Nephron progenitor cell (in vitro differentiated cells): ENCODE measurements at regions not wholly inside any gene's neighbourhood (a gene's known extent, or its start where the extent isn't known, plus 50 kb on each side); places are given as distances from the start of the nearest gene placed in this dataset.

Experiments used
- DNase-seq: peaks from one replicate; pipeline ENCODE4 v3.0.0; 2021
- H3K27ac Mint-ChIP-seq: 2 replicates; pipeline ENCODE4 v1.8.0; 2021; ENCODE audit warnings: mild to moderate bottlenecking, moderate library complexity, mixed read lengths
- H3K27me3 Mint-ChIP-seq: 2 replicates; pipeline ENCODE4 v1.8.0; 2021; ENCODE audit warnings: mild to moderate bottlenecking, low read depth, mixed read lengths; ENCODE audit not compliant: poor library complexity
- H3K36me3 Mint-ChIP-seq: 2 replicates; pipeline ENCODE4 v1.8.0; 2021; ENCODE audit warnings: low read depth, mixed read lengths
- H3K4me1 Mint-ChIP-seq: 2 replicates; pipeline ENCODE4 v1.8.0; 2021; ENCODE audit warnings: mixed read lengths
- H3K4me3 Mint-ChIP-seq: 2 replicates; pipeline ENCODE4 v1.8.0; 2021; ENCODE audit warnings: mild to moderate bottlenecking, moderate library complexity, mixed read lengths
- H3K9me3 Mint-ChIP-seq: 2 replicates; pipeline ENCODE4 v1.8.0; 2021; ENCODE audit warnings: mild to moderate bottlenecking, moderate library complexity, mixed read lengths
- TF ChIP-seq, protein P1 (sequence below): fragments of 200-600 bp; sonication (generic); IDR thresholded peaks from 2 replicates; pipeline ENCODE4 v1.5.0; 2021; ENCODE audit warnings: antibody characterized with exemption

GRCh38 chr2:204022550-204022949 lies 86.0 kb downstream of the ICOS start:
- no peak for DNase-seq
- no peak overlapping the region for H3K4me3 Mint-ChIP-seq
- H3K9me3 Mint-ChIP-seq: no peaks in the 10 kb centered on the region
- TF ChIP-seq, protein P1, sequence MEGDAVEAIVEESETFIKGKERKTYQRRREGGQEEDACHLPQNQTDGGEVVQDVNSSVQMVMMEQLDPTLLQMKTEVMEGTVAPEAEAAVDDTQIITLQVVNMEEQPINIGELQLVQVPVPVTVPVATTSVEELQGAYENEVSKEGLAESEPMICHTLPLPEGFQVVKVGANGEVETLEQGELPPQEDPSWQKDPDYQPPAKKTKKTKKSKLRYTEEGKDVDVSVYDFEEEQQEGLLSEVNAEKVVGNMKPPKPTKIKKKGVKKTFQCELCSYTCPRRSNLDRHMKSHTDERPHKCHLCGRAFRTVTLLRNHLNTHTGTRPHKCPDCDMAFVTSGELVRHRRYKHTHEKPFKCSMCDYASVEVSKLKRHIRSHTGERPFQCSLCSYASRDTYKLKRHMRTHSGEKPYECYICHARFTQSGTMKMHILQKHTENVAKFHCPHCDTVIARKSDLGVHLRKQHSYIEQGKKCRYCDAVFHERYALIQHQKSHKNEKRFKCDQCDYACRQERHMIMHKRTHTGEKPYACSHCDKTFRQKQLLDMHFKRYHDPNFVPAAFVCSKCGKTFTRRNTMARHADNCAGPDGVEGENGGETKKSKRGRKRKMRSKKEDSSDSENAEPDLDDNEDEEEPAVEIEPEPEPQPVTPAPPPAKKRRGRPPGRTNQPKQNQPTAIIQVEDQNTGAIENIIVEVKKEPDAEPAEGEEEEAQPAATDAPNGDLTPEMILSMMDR: no peak
- H3K36me3 Mint-ChIP-seq: no peaks in the 10 kb centered on the region
- no peak overlapping the region for H3K27ac Mint-ChIP-seq
- H3K4me1 Mint-ChIP-seq: peaks cover 4% of the 10 kb centered on the region
- H3K27me3 Mint-ChIP-seq: peaks cover 2% of the 10 kb centered on the region

GRCh38 chr2:204023088-204023487 lies 86.5 kb downstream of the ICOS start:
- Mint-ChIP-seq H3K27me3 (no peaks in the 10 kb centered on the region), H3K9me3 (no peaks in the 10 kb centered on the region), H3K4me1 (peaks cover 4% of the 10 kb centered on the region), H3K36me3 (no peaks in the 10 kb centered on the region), H3K4me3 (no peak overlapping the region), H3K27ac (peak overlapping the region; percentile 26)
- DNase-seq: no peak
- TF ChIP-seq, protein P1: no peak

- Mint-ChIP-seq H3K9me3 (no peaks in the 10 kb centered on the region), H3K36me3 (no peaks in the 10 kb centered on the region), H3K27ac (no peak overlapping the region), H3K27me3 (no peaks in the 10 kb centered on the region), H3K4me1 (peaks cover 4% of the 10 kb centered on the region), H3K4me3 (no peak overlapping the region)
- TF ChIP-seq, protein P1: peak; percentile 69
- DNase-seq: peak; percentile 27
Measured at GRCh38 chr2:204024503-204024902, 87.9 kb downstream of the ICOS start.

- H3K4me3 Mint-ChIP-seq: no peak overlapping the region
- no peaks in the 10 kb centered on the region for H3K27me3 Mint-ChIP-seq
- H3K4me1 Mint-ChIP-seq: peaks cover 4% of the 10 kb centered on the region
- no peaks in the 10 kb centered on the region for H3K9me3 Mint-ChIP-seq
- TF ChIP-seq, protein P1: no peak
- H3K36me3 Mint-ChIP-seq: no peaks in the 10 kb centered on the region
- H3K27ac Mint-ChIP-seq: no peak overlapping the region
- DNase-seq: no peak
Measured at GRCh38 chr2:204024906-204025475, 88.4 kb downstream of the ICOS start.

DNA sequence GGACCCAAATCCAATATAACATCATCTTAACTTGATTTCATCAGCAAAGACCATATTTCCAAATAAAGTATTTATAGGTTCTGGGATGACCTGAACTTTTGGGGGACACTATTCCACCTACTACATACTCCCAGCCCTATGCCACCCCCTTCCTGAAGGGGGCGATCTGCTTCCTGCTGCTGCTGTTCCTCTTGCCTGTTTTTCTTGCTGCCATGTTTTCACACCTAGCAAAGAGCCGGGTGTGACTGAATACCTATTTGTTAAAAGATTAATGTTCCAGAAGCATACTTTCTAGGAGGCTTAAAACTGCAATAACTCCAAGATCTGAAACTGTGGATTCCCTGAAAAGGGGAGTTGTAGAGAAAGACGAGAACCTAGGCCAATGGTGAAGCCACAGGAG lies 89.7 kb downstream of the ICOS start:
- no peaks in the 10 kb centered on the region for H3K27me3 Mint-ChIP-seq
- no peaks in the 10 kb centered on the region for H3K9me3 Mint-ChIP-seq
- no peak overlapping the region for H3K27ac Mint-ChIP-seq
- TF ChIP-seq, protein P1: peak; percentile 17
- no peak for DNase-seq
- no peaks in the 10 kb centered on the region for H3K36me3 Mint-ChIP-seq
- H3K4me1 Mint-ChIP-seq: peaks cover 4% of the 10 kb centered on the region
- H3K4me3 Mint-ChIP-seq: no peak overlapping the region

DNA sequence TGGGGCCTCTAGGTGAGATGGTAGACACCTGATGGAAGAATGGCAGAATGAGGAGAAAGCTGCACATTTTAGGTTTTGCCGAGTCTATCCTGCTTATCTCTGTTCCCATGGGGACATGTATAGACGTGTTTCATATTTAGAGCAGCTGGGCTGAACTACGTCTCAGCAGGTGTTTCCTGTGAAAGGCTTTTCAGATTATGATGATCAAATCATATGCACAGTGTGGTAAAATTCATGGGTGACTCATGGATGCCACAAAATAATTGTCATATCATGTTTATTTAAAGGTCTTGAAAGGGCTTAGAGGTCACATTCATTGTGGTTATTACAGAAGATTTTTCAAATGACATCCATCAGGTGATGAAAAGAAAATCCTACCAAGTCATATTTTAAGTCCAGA lies 90.5 kb downstream of the ICOS start:
- H3K36me3 Mint-ChIP-seq: no peaks in the 10 kb centered on the region
- TF ChIP-seq, protein P1: no peak
- no peaks in the 10 kb centered on the region for H3K9me3 Mint-ChIP-seq
- no peak overlapping the region for H3K27ac Mint-ChIP-seq
- no peaks in the 10 kb centered on the region for H3K27me3 Mint-ChIP-seq
- H3K4me3 Mint-ChIP-seq: no peak overlapping the region
- H3K4me1 Mint-ChIP-seq: peaks cover 4% of the 10 kb centered on the region
- DNase-seq: no peak
